ENCODE measurements at regions not wholly inside any gene's neighbourhood (a gene's known extent, or its start where the extent isn't known, plus 50 kb on each side); places are given as distances from the start of the nearest gene placed in this dataset.

- no peaks in the 10 kb centered on the region for H4K20me1 ChIP-seq (ENCODE audit: insufficient read depth, low read length)
- no peak overlapping the region for H3K9ac ChIP-seq (ENCODE audit: low read length)
- no peak overlapping the region for H3K4me2 ChIP-seq (ENCODE audit: low read depth, low read length)
- no peaks in the 10 kb centered on the region for H3K79me2 ChIP-seq (ENCODE audit: low read length)
- H3K9me2 ChIP-seq (replicated peaks; ENCODE audit: insufficient read depth, low read length) = no peaks in the 10 kb centered on the region
- H3K4me1 ChIP-seq (ENCODE audit: low read length) = no peaks in the 10 kb centered on the region
- H3K27ac ChIP-seq (ENCODE audit: low read length) = no peak overlapping the region
- H3K36me3 ChIP-seq (replicated peaks; ENCODE audit: insufficient read depth, low read length) = no peaks in the 10 kb centered on the region
- TF ChIP-seq CTCF (IDR thresholded peaks at IDR 0.05; ENCODE audit: low read length) (no peak), EZH2 (optimal IDR thresholded peaks at IDR 0.05; ENCODE audit: low read depth, low read length) (no peak), EZH2phosphoT487 (IDR thresholded peaks at IDR 0.05; ENCODE audit: low read length) (no peak)
- no peaks in the 10 kb centered on the region for H3K9me3 ChIP-seq (replicated peaks; ENCODE audit: insufficient read depth, low read length)
- H3K27me3 ChIP-seq (replicated peaks; ENCODE audit: insufficient read depth, low read length) = no peaks in the 10 kb centered on the region
- no peak for DNase-seq
- H3F3A ChIP-seq (ENCODE audit: insufficient read depth, low read length) = no peaks in the 10 kb centered on the region
- H2AFZ ChIP-seq (ENCODE audit: low read length) = no peak overlapping the region
- H3K4me3 ChIP-seq (ENCODE audit: low read length) = no peak overlapping the region
Measured at GRCh38 chr2:67043781-67044478, 353.2 kb upstream of the ETAA1 start.

- no peaks in the 10 kb centered on the region for H4K20me1 ChIP-seq (ENCODE audit: insufficient read depth, low read length)
- no peaks in the 10 kb centered on the region for H3K4me1 ChIP-seq (ENCODE audit: low read length)
- TF ChIP-seq EZH2 (optimal IDR thresholded peaks at IDR 0.05; ENCODE audit: low read depth, low read length) = no peak
- no peak for TF ChIP-seq CTCF (IDR thresholded peaks at IDR 0.05; ENCODE audit: low read length)
- no peak for TF ChIP-seq EZH2phosphoT487 (IDR thresholded peaks at IDR 0.05; ENCODE audit: low read length)
- no peak overlapping the region for H3K27ac ChIP-seq (ENCODE audit: low read length)
- no peaks in the 10 kb centered on the region for H3K9me2 ChIP-seq (replicated peaks; ENCODE audit: insufficient read depth, low read length)
- no peak overlapping the region for H3K4me2 ChIP-seq (ENCODE audit: low read depth, low read length)
- H3K79me2 ChIP-seq (ENCODE audit: low read length) = no peaks in the 10 kb centered on the region
- H3K9me3 ChIP-seq (replicated peaks; ENCODE audit: insufficient read depth, low read length) = no peaks in the 10 kb centered on the region
- no peaks in the 10 kb centered on the region for H3F3A ChIP-seq (ENCODE audit: insufficient read depth, low read length)
- no peaks in the 10 kb centered on the region for H3K36me3 ChIP-seq (replicated peaks; ENCODE audit: insufficient read depth, low read length)
- no peak overlapping the region for H2AFZ ChIP-seq (ENCODE audit: low read length)
- no peak for DNase-seq
- H3K27me3 ChIP-seq (replicated peaks; ENCODE audit: insufficient read depth, low read length) = no peaks in the 10 kb centered on the region
- H3K9ac ChIP-seq (ENCODE audit: low read length) = no peak overlapping the region
- no peak overlapping the region for H3K4me3 ChIP-seq (ENCODE audit: low read length)
Measured at GRCh38 chr2:67046591-67046990, 350.5 kb upstream of the ETAA1 start.

- Histone ChIP-seq H3K9me3 (replicated peaks; ENCODE audit: insufficient read depth, low read length) (no peaks in the 10 kb centered on the region), H3K4me2 (ENCODE audit: low read depth, low read length) (no peak overlapping the region), H3F3A (ENCODE audit: insufficient read depth, low read length) (no peaks in the 10 kb centered on the region), H3K79me2 (ENCODE audit: low read length) (no peaks in the 10 kb centered on the region), H3K27me3 (replicated peaks; ENCODE audit: insufficient read depth, low read length) (no peaks in the 10 kb centered on the region), H3K4me3 (ENCODE audit: low read length) (no peak overlapping the region), H3K27ac (ENCODE audit: low read length) (no peak overlapping the region), H3K9ac (ENCODE audit: low read length) (no peak overlapping the region), H3K9me2 (replicated peaks; ENCODE audit: insufficient read depth, low read length) (no peaks in the 10 kb centered on the region), H2AFZ (ENCODE audit: low read length) (no peak overlapping the region), H3K4me1 (ENCODE audit: low read length) (no peaks in the 10 kb centered on the region), H4K20me1 (ENCODE audit: insufficient read depth, low read length) (no peaks in the 10 kb centered on the region), H3K36me3 (replicated peaks; ENCODE audit: insufficient read depth, low read length) (no peaks in the 10 kb centered on the region)
- no peak for TF ChIP-seq EZH2phosphoT487 (IDR thresholded peaks at IDR 0.05; ENCODE audit: low read length)
- TF ChIP-seq EZH2 (optimal IDR thresholded peaks at IDR 0.05; ENCODE audit: low read depth, low read length) = no peak
- no peak for TF ChIP-seq CTCF (IDR thresholded peaks at IDR 0.05; ENCODE audit: low read length)
- no peak for DNase-seq
Measured at GRCh38 chr2:67048314-67048713, 348.8 kb upstream of the ETAA1 start.

Data from MM.1S (cell line).